Type B pancreatic cell (in vitro differentiated cells): ENCODE measurements at regions not wholly inside any gene's neighbourhood (a gene's known extent, or its start where the extent isn't known, plus 50 kb on each side); places are given as distances from the start of the nearest gene placed in this dataset.
"Not testable (repeated sequence)": the region's sequence is repeated elsewhere in the genome, so short reads cannot be mapped to it uniquely, and the experiment has no call there.

Experiments used
- DNase-seq: peaks from one replicate; pipeline ENCODE4 v3.0.0; 2021; ENCODE audit warnings: mixed read lengths; ENCODE audit not compliant: unreplicated experiment; ENCODE audit errors: extremely low spot score
- H3K27ac Mint-ChIP-seq: 2 replicates; pipeline ENCODE4 v1.8.0; 2021; ENCODE audit warnings: mild to moderate bottlenecking, mixed read lengths
- H3K27me3 Mint-ChIP-seq: 2 replicates; pipeline ENCODE4 v1.8.0; 2021; ENCODE audit warnings: mixed read lengths
- H3K36me3 Mint-ChIP-seq: 2 replicates; pipeline ENCODE4 v1.8.0; 2021; ENCODE audit warnings: mixed read lengths
- H3K4me1 Mint-ChIP-seq: one replicate; pipeline ENCODE4 v1.8.0; 2021; ENCODE audit warnings: mixed read lengths; ENCODE audit not compliant: unreplicated experiment
- H3K4me3 Mint-ChIP-seq: 2 replicates; pipeline ENCODE4 v1.8.0; 2021; ENCODE audit warnings: mild to moderate bottlenecking, mixed read lengths
- H3K9me3 Mint-ChIP-seq: 2 replicates; pipeline ENCODE4 v1.8.0; 2021; ENCODE audit warnings: mixed read lengths
- CTCF ChIP-seq: fragments of 200-600 bp; sonication (generic); conservative IDR thresholded peaks from 2 replicates; pipeline ENCODE4 v1.5.0; 2021; ENCODE audit warnings: antibody characterized with exemption, mild to moderate bottlenecking

- Mint-ChIP-seq H3K4me3 (no peak overlapping the region), H3K27me3 (no peaks in the 10 kb centered on the region), H3K36me3 (no peaks in the 10 kb centered on the region), H3K4me1 (no peaks in the 10 kb centered on the region), H3K27ac (no peak overlapping the region), H3K9me3 (no peaks in the 10 kb centered on the region)
- no peak for TF ChIP-seq CTCF
- no peak for DNase-seq
Observed at GRCh38 chr11:101262258-101262657, 132.6 kb upstream of the PGR start.

GRCh38 chr11:101255036-101255435 lies 125.4 kb upstream of the PGR start:
- DNase-seq, result no peak
- no peak for TF ChIP-seq CTCF
- Mint-ChIP-seq H3K27ac (no peak overlapping the region), H3K36me3 (no peaks in the 10 kb centered on the region), H3K27me3 (peaks cover 3% of the 10 kb centered on the region), H3K4me1 (no peaks in the 10 kb centered on the region), H3K4me3 (no peak overlapping the region), H3K9me3 (no peaks in the 10 kb centered on the region)

GRCh38 chr11:101254037-101254436 lies 124.4 kb upstream of the PGR start:
- DNase-seq, result no peak
- Mint-ChIP-seq H3K27ac (no peak overlapping the region), H3K4me3 (no peak overlapping the region), H3K9me3 (no peaks in the 10 kb centered on the region), H3K27me3 (peaks cover 3% of the 10 kb centered on the region), H3K36me3 (no peaks in the 10 kb centered on the region), H3K4me1 (no peaks in the 10 kb centered on the region)
- no peak for TF ChIP-seq CTCF

GRCh38 chr11:101245635-101246034 lies 116.0 kb upstream of the PGR start:
- not testable (repeated sequence) for DNase-seq, H3K4me3 Mint-ChIP-seq, H3K4me1 Mint-ChIP-seq, H3K27me3 Mint-ChIP-seq, H3K27ac Mint-ChIP-seq, H3K36me3 Mint-ChIP-seq, H3K9me3 Mint-ChIP-seq

DNA sequence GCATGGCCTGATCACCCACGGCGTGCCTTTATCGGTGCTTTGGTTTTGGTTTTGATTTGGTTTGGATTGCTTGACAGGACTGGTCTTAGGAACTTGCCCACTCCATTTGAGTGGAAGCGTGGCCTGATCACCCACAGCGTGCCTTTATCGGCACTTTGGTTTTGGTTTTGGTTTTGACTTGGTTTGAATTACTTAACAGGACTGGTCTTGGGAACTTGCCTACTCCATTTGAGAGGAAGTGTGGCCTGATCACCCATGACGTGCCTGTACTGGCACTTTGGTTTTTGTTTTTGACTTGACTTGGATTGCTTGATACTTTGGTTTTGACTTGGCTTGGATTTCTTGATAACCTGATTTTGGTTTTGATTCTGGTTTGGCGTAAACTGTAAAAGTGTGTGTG lies 115.5 kb upstream of the PGR start:
- not testable (repeated sequence) for H3K4me3 Mint-ChIP-seq, DNase-seq, H3K36me3 Mint-ChIP-seq, H3K27me3 Mint-ChIP-seq, H3K27ac Mint-ChIP-seq, H3K4me1 Mint-ChIP-seq, H3K9me3 Mint-ChIP-seq

GRCh38 chr11:101241160-101241795 lies 111.7 kb upstream of the PGR start:
- no peak for DNase-seq

GRCh38 chr11:101231207-101231834 lies 101.7 kb upstream of the PGR start:
- H3K9me3 Mint-ChIP-seq, H3K27ac Mint-ChIP-seq, H3K27me3 Mint-ChIP-seq, H3K4me3 Mint-ChIP-seq, H3K36me3 Mint-ChIP-seq, H3K4me1 Mint-ChIP-seq, DNase-seq: not testable (repeated sequence)

More at GRCh38 chr11:101241160-101241795, 111.7 kb upstream of the PGR start:
- Mint-ChIP-seq H3K27me3 (no peaks in the 10 kb centered on the region), H3K36me3 (no peaks in the 10 kb centered on the region), H3K9me3 (no peaks in the 10 kb centered on the region), H3K27ac (no peak overlapping the region), H3K4me1 (no peaks in the 10 kb centered on the region), H3K4me3 (no peak overlapping the region)
- TF ChIP-seq CTCF, result no peak
